SK-N-SH (cell line): ENCODE measurements at regions not wholly inside any gene's neighbourhood (a gene's known extent, or its start where the extent isn't known, plus 50 kb on each side); places are given as distances from the start of the nearest gene placed in this dataset.
A peak's percentile ranks its signal among the peaks of the same experiment; 100 is the strongest.

Experiments
- CTCF ChIA-PET: fragments of 300-600, 350-600 bp; formaldehyde crosslinking; extraction: SDS; loops from one replicate; lab custom pipeline; 2021; lab: Yijun Ruan, JAX
- POLR2A ChIA-PET: fragments of 350-600 bp; sonication (Branson Sonifier 250); formaldehyde crosslinking; extraction: SDS; loops from one replicate; lab custom pipeline; 2020; ENCODE audit warnings: antibody characterized with exemption, inconsistent platforms; lab: Yijun Ruan, JAX
- DNase-seq: peaks from one replicate; pipeline ENCODE4 v3.0.0; 2012
- H2AFZ ChIP-seq: fragments of 200-600 bp; sonication (generic); 2 replicates; pipeline ENCODE4 v1.8.1; 2016; ENCODE audit warnings: antibody characterized with exemption, mild to moderate bottlenecking, low read depth
- H3F3A ChIP-seq: fragments of 200-600 bp; sonication (generic); replicated peaks from 2 replicates; pipeline ENCODE3; 2016; ENCODE audit warnings: antibody characterized with exemption, mild to moderate bottlenecking; ENCODE audit not compliant: insufficient read depth
- H3K27ac ChIP-seq, 2 experiments: fragments of 200-500 bp in 1 of 2; fragments of 200-600 bp in 1 of 2; sonication (Bioruptor generic) in 1 of 2; sonication (generic), shearing (Covaris generic) in 1 of 2; 2 replicates each; pipeline versions ENCODE4 v1.5.1 to v1.6.1; 2014 to 2016; ENCODE audit warnings: low read depth in 2 of 2, inconsistent platforms in 1 of 2, low read length in 1 of 2, mild to moderate bottlenecking in 1 of 2, mixed read lengths in 1 of 2
- H3K27me3 ChIP-seq: fragments of 200-600 bp; sonication (generic), shearing (Covaris generic); 2 replicates; pipeline ENCODE4 v1.6.1; 2016; ENCODE audit warnings: mixed run types; ENCODE audit not compliant: insufficient read depth
- H3K36me3 ChIP-seq, 2 experiments: fragments of 200-500 bp in 1 of 2; fragments of 200-600 bp in 1 of 2; sonication (Bioruptor generic) in 1 of 2; sonication (generic) in 1 of 2; replicated peaks in 1 of 2; 2 replicates each; pipeline versions ENCODE3 to v1.5.1; 2014 to 2016; ENCODE audit warnings: low read length in 1 of 2, mild to moderate bottlenecking in 1 of 2; ENCODE audit not compliant: insufficient read depth in 2 of 2, control insufficient read depth in 1 of 2
- H3K4me1 ChIP-seq, 2 experiments: fragments of 200-500 bp in 1 of 2; fragments of 200-600 bp in 1 of 2; sonication (Bioruptor generic) in 1 of 2; sonication (generic), shearing (Covaris generic) in 1 of 2; 2 replicates each; pipeline versions ENCODE4 v1.5.1 to v1.6.1; 2014 to 2016; ENCODE audit warnings: low read depth in 1 of 2, low read length in 1 of 2, mixed run types in 1 of 2; ENCODE audit not compliant: insufficient read depth in 2 of 2, control insufficient read depth in 1 of 2
- H3K4me2 ChIP-seq: fragments of 200-600 bp; sonication (generic), shearing (Covaris generic); 2 replicates; pipeline ENCODE4 v1.6.1; 2017; ENCODE audit warnings: mixed run types
- H3K4me3 ChIP-seq, 2 experiments: fragments of 200-500 bp in 1 of 2; fragments of 200-600 bp in 1 of 2; sonication (Bioruptor generic) in 1 of 2; sonication (generic), shearing (Covaris generic) in 1 of 2; 2 replicates each; pipeline versions ENCODE4 v1.5.1 to v1.8.1; 2014 to 2016; ENCODE audit warnings: low read depth in 2 of 2, inconsistent platforms in 1 of 2, low read length in 1 of 2, mild to moderate bottlenecking in 1 of 2, mixed read lengths in 1 of 2, moderate library complexity in 1 of 2
- H3K79me2 ChIP-seq: fragments of 200-600 bp; sonication (generic); 2 replicates; pipeline ENCODE4 v1.8.1; 2017; ENCODE audit warnings: mild to moderate bottlenecking; ENCODE audit not compliant: insufficient read depth
- H3K9ac ChIP-seq: fragments of 200-600 bp; sonication (generic); 2 replicates; pipeline ENCODE4 v1.6.1; 2017; ENCODE audit warnings: mixed run types
- H3K9me2 ChIP-seq: fragments of 200-600 bp; sonication (generic); 2 replicates; pipeline ENCODE4 v1.6.1; 2017; ENCODE audit warnings: mixed run types
- H3K9me3 ChIP-seq: fragments of 200-600 bp; sonication (generic); 2 replicates; pipeline ENCODE4 v1.6.1; 2017; ENCODE audit warnings: mixed run types, mild to moderate bottlenecking, moderate library complexity
- H4K20me1 ChIP-seq: fragments of 200-600 bp; sonication (generic); 2 replicates; pipeline ENCODE4 v1.6.1; 2017; ENCODE audit warnings: mild to moderate bottlenecking, mixed run types; ENCODE audit not compliant: insufficient read depth
- EP300 ChIP-seq, 2 experiments: IDR thresholded peaks; 2 replicates each; pipeline versions ENCODE4 v1.4.0 to v1.6.1; 2012; ENCODE audit warnings: borderline replicate concordance in 1 of 2, low read depth in 1 of 2, low read length in 1 of 2
- EZH2phosphoT487 ChIP-seq: fragments of 200-600 bp; sonication (generic); IDR thresholded peaks from 2 replicates; pipeline ENCODE4 v1.6.1; 2017; ENCODE audit warnings: low read depth, mixed run types, mild to moderate bottlenecking, antibody characterized with exemption, moderate library complexity, borderline replicate concordance
- FOSL2 ChIP-seq: IDR thresholded peaks from 2 replicates; pipeline ENCODE4 v1.4.0; 2012; ENCODE audit warnings: low read depth, mild to moderate bottlenecking, moderate library complexity, borderline replicate concordance
- FOXJ3 ChIP-seq: sonication (generic); formaldehyde crosslinking; IDR thresholded peaks from 2 replicates; pipeline ENCODE4 v1.5.1; 2020; ENCODE audit warnings: mild to moderate bottlenecking, missing genetic modification reagents
- FOXM1 ChIP-seq: IDR thresholded peaks from 2 replicates; pipeline ENCODE4 v1.4.0; 2012; ENCODE audit warnings: low read depth, mild to moderate bottlenecking
- GABPA ChIP-seq: IDR thresholded peaks from 2 replicates; pipeline ENCODE4 v1.4.0; 2012; ENCODE audit warnings: low read depth, mild to moderate bottlenecking
- MAX ChIP-seq: IDR thresholded peaks from 2 replicates; pipeline ENCODE4 v1.4.0; 2012; ENCODE audit warnings: low read depth
- NFIC ChIP-seq: IDR thresholded peaks from 2 replicates; pipeline ENCODE4 v1.4.0; 2012; ENCODE audit warnings: borderline replicate concordance
- PBX3 ChIP-seq: IDR thresholded peaks from 2 replicates; pipeline ENCODE4; 2012
- RCOR1 ChIP-seq: fragments of 150-350 bp; IDR thresholded peaks from 2 replicates; pipeline ENCODE4 v1.6.1; 2017; ENCODE audit warnings: antibody characterized with exemption, low read length
- RXRA ChIP-seq: IDR thresholded peaks from 2 replicates; pipeline ENCODE4 v1.4.0; 2012; ENCODE audit warnings: low read depth, mild to moderate bottlenecking, borderline replicate concordance
- SIN3A ChIP-seq: IDR thresholded peaks from 2 replicates; pipeline ENCODE4 v1.6.1; 2012; ENCODE audit warnings: low read depth, mild to moderate bottlenecking, low read length, moderate library complexity, borderline replicate concordance
- TCF12 ChIP-seq: IDR thresholded peaks from 2 replicates; pipeline ENCODE4 v1.4.0; 2012
- TEAD4 ChIP-seq: IDR thresholded peaks from 2 replicates; pipeline ENCODE4 v1.4.0; 2012; ENCODE audit warnings: mild to moderate bottlenecking, borderline replicate concordance; ENCODE audit not compliant: insufficient read depth
- ZBTB33 ChIP-seq: IDR thresholded peaks from 2 replicates; pipeline ENCODE4 v1.4.0; 2012; ENCODE audit warnings: low read depth, borderline replicate concordance
- WGBS: methylation state at CpG from one replicate; pipeline ENCODE4 v1.1.6; 2017; ENCODE audit warnings: low lambda C conversion rate; 5-methylcytosine and 5-hydroxymethylcytosine counted together

GRCh38 chr5:65073250-65073661 lies 304.5 kb downstream of the CWC27 start:
- H3K36me3 ChIP-seq, result no peaks in the 10 kb centered on the region
- H3K4me1 ChIP-seq, result peaks cover 8 to 19% of the 10 kb centered on the region in 2 experiments; a peak in 2 of 4 replicates
- ChIA-PET POLR2A (no interaction called here), CTCF (no interaction called here)
- H3K79me2 ChIP-seq, result no peaks in the 10 kb centered on the region
- no peaks in the 10 kb centered on the region for H3K9me3 ChIP-seq
- H2AFZ ChIP-seq, result no peak overlapping the region; the same call in 1 of the 2 replicates
- peaks cover 14% of the 10 kb centered on the region for H3F3A ChIP-seq
- H4K20me1 ChIP-seq, result no peaks in the 10 kb centered on the region
- WGBS, result 59% methylated on average over 8 of the region's 8 CpGs
- H3K27ac ChIP-seq, result peak overlapping the region in 1 of 2 experiments; percentile 25; a peak in 2 of 4 replicates
- no peak overlapping the region for H3K4me3 ChIP-seq
- no peak overlapping the region for H3K9ac ChIP-seq
- no peak for TF ChIP-seq ZBTB33
- TF ChIP-seq EZH2phosphoT487, result no peak
- no peak for TF ChIP-seq MAX
- no peak for TF ChIP-seq RXRA
- TF ChIP-seq GABPA, result no peak
- TF ChIP-seq FOSL2, result no peak
- no peak for TF ChIP-seq EP300 (IDR thresholded peaks at IDR 0.05; ENCODE audit: borderline replicate concordance in 1 of 2, low read depth in 1 of 2, low read length in 1 of 2)
- peak; percentile 46 for TF ChIP-seq PBX3
- TF ChIP-seq SIN3A, result no peak
- TF ChIP-seq RCOR1, result no peak
- TF ChIP-seq TCF12, result peak; percentile 24; the same call in 1 of the 2 replicates
- TF ChIP-seq TEAD4, result no peak
- no peak for TF ChIP-seq NFIC
- no peak for TF ChIP-seq FOXJ3
- no peak for TF ChIP-seq FOXM1
- no peaks in the 10 kb centered on the region for H3K27me3 ChIP-seq
- DNase-seq, result no peak
- peak overlapping the region; percentile 2; the same call in 1 of the 2 replicates for H3K4me2 ChIP-seq
- no peaks in the 10 kb centered on the region for H3K9me2 ChIP-seq
